Glutamatergic neuron (in vitro differentiated cells): ENCODE measurements at regions not wholly inside any gene's neighbourhood (a gene's known extent, or its start where the extent isn't known, plus 50 kb on each side); places are given as distances from the start of the nearest gene placed in this dataset.

Experiments used
- DNase-seq: peaks from one replicate; pipeline ENCODE4 v3.0.0; 2022
- H3K27ac Mint-ChIP-seq: one replicate; pipeline ENCODE4 v1.8.0; 2020; ENCODE audit warnings: mild to moderate bottlenecking, mixed read lengths, inconsistent platforms; ENCODE audit not compliant: unreplicated experiment
- H3K27me3 Mint-ChIP-seq: one replicate; pipeline ENCODE4 v1.8.0; 2020; ENCODE audit warnings: mild to moderate bottlenecking, moderate library complexity, mixed read lengths, inconsistent platforms; ENCODE audit not compliant: unreplicated experiment
- H3K36me3 Mint-ChIP-seq: one replicate; pipeline ENCODE4 v1.8.0; 2020; ENCODE audit warnings: mild to moderate bottlenecking, mixed read lengths, inconsistent platforms; ENCODE audit not compliant: unreplicated experiment
- H3K4me1 Mint-ChIP-seq: one replicate; pipeline ENCODE4 v1.8.0; 2020; ENCODE audit warnings: mild to moderate bottlenecking, low read depth, mixed read lengths, inconsistent platforms; ENCODE audit not compliant: unreplicated experiment
- H3K4me3 Mint-ChIP-seq: one replicate; pipeline ENCODE4 v1.8.0; 2020; ENCODE audit warnings: mild to moderate bottlenecking, mixed read lengths, inconsistent platforms; ENCODE audit not compliant: unreplicated experiment
- H3K9me3 Mint-ChIP-seq: one replicate; pipeline ENCODE4 v1.8.0; 2020; ENCODE audit warnings: mild to moderate bottlenecking, moderate library complexity, mixed read lengths, inconsistent platforms; ENCODE audit not compliant: unreplicated experiment
- CTCF ChIP-seq: fragments of 200-600 bp; sonication (generic); IDR thresholded peaks from one replicate; pipeline ENCODE4 v1.5.0; 2021; ENCODE audit not compliant: partially characterized antibody, unreplicated experiment

GRCh38 chr4:33536898-33537297, 2707.4 kb downstream of the ARAP2 start:
- peaks cover 2% of the 10 kb centered on the region for H3K4me1 Mint-ChIP-seq
- H3K27me3 Mint-ChIP-seq: no peaks in the 10 kb centered on the region
- TF ChIP-seq CTCF: no peak
- no peaks in the 10 kb centered on the region for H3K36me3 Mint-ChIP-seq
- H3K9me3 Mint-ChIP-seq: no peaks in the 10 kb centered on the region
- no peak overlapping the region for H3K4me3 Mint-ChIP-seq
- H3K27ac Mint-ChIP-seq: no peak overlapping the region
- no peak for DNase-seq

GRCh38 chr4:33537527-33537926, 2706.8 kb downstream of the ARAP2 start:
- no peaks in the 10 kb centered on the region for H3K4me1 Mint-ChIP-seq
- H3K9me3 Mint-ChIP-seq: no peaks in the 10 kb centered on the region
- H3K4me3 Mint-ChIP-seq: no peak overlapping the region
- H3K27me3 Mint-ChIP-seq: no peaks in the 10 kb centered on the region
- H3K36me3 Mint-ChIP-seq: no peaks in the 10 kb centered on the region
- no peak overlapping the region for H3K27ac Mint-ChIP-seq
- TF ChIP-seq CTCF: no peak
- DNase-seq: no peak

- no peak for TF ChIP-seq CTCF
- no peaks in the 10 kb centered on the region for H3K36me3 Mint-ChIP-seq
- H3K4me3 Mint-ChIP-seq: no peak overlapping the region
- DNase-seq: no peak
- H3K4me1 Mint-ChIP-seq: no peaks in the 10 kb centered on the region
- no peaks in the 10 kb centered on the region for H3K9me3 Mint-ChIP-seq
- H3K27me3 Mint-ChIP-seq: no peaks in the 10 kb centered on the region
- no peak overlapping the region for H3K27ac Mint-ChIP-seq
Observed at GRCh38 chr4:33543941-33544450, 2700.3 kb downstream of the ARAP2 start.

- Mint-ChIP-seq H3K9me3 (peaks cover 2% of the 10 kb centered on the region), H3K27ac (no peak overlapping the region), H3K4me1 (no peaks in the 10 kb centered on the region), H3K36me3 (no peaks in the 10 kb centered on the region), H3K27me3 (no peaks in the 10 kb centered on the region), H3K4me3 (no peak overlapping the region)
- no peak for DNase-seq
- TF ChIP-seq CTCF: no peak
Observed at GRCh38 chr4:33551244-33551643, 2693.1 kb downstream of the ARAP2 start.

- Mint-ChIP-seq H3K9me3 (no peaks in the 10 kb centered on the region), H3K4me3 (no peak overlapping the region), H3K36me3 (no peaks in the 10 kb centered on the region), H3K27ac (no peak overlapping the region), H3K27me3 (no peaks in the 10 kb centered on the region), H3K4me1 (no peaks in the 10 kb centered on the region)
- no peak for TF ChIP-seq CTCF
- DNase-seq: no peak
Observed at GRCh38 chr4:33561259-33561658, 2683.1 kb downstream of the ARAP2 start.
